ENCODE measurements at regions not wholly inside any gene's neighbourhood (a gene's known extent, or its start where the extent isn't known, plus 50 kb on each side); places are given as distances from the start of the nearest gene placed in this dataset.

- no peak for TF ChIP-seq CTCF (conservative IDR thresholded peaks at IDR 0.05)
- no peak for TF ChIP-seq EZH2 (IDR thresholded peaks at IDR 0.05; ENCODE audit: low read depth)
These were observed 79.6 kb downstream of the ANXA2R start for GRCh38 chr5:42960506-42960905.
